CD4-positive, alpha-beta T cell treated with Interleukin-17A for 4 hours (primary cell): ENCODE measurements at regions not wholly inside any gene's neighbourhood (a gene's known extent, or its start where the extent isn't known, plus 50 kb on each side); places are given as distances from the start of the nearest gene placed in this dataset.
"Not testable (repeated sequence)": the region's sequence is repeated elsewhere in the genome, so short reads cannot be mapped to it uniquely, and the experiment has no call there.

Experiments used
- DNase-seq: peaks from one replicate; pipeline ENCODE4 v3.0.0-alpha.2; 2020; ENCODE audit warnings: mixed read lengths

- no peak for DNase-seq
Measured at GRCh38 chr20:17872959-17873358, 95.6 kb downstream of the SNX5 start.

GRCh38 chr20:17872434-17872833, 96.2 kb downstream of the SNX5 start:
- no peak for DNase-seq

GRCh38 chr20:17871886-17872285, 96.7 kb downstream of the SNX5 start:
- DNase-seq = no peak

- no peak for DNase-seq
Measured at GRCh38 chr20:17871181-17871580, 97.4 kb downstream of the SNX5 start.

GRCh38 chr20:17870086-17870740, 98.4 kb downstream of the SNX5 start:
- no peak for DNase-seq

GRCh38 chr20:17869295-17869994, 99.1 kb downstream of the SNX5 start:
- DNase-seq = no peak

GRCh38 chr20:17868700-17869231, 99.8 kb downstream of the SNX5 start:
- DNase-seq = no peak

GRCh38 chr20:17868151-17868550, 100.4 kb downstream of the SNX5 start:
- no peak for DNase-seq

- no peak for DNase-seq
Measured at GRCh38 chr20:17867131-17867925, 101.3 kb downstream of the SNX5 start.

GRCh38 chr20:17866234-17867001, 102.2 kb downstream of the SNX5 start:
- no peak for DNase-seq

- no peak for DNase-seq
Measured at GRCh38 chr20:17863577-17864292, 104.9 kb downstream of the SNX5 start.

GRCh38 chr20:17863209-17863576, 105.4 kb downstream of the SNX5 start:
- no peak for DNase-seq

GRCh38 chr20:17862171-17862570, 106.4 kb downstream of the SNX5 start:
- no peak for DNase-seq

GRCh38 chr20:17861620-17862019, 107.0 kb downstream of the SNX5 start:
- not testable (repeated sequence) for DNase-seq

GRCh38 chr20:17860301-17861197, 108.0 kb downstream of the SNX5 start:
- DNase-seq = no peak

GRCh38 chr20:17859616-17860232, 108.9 kb downstream of the SNX5 start:
- DNase-seq = peak; percentile 20

GRCh38 chr20:17859002-17859615, 109.5 kb downstream of the SNX5 start:
- DNase-seq = no peak

- DNase-seq = no peak
Measured at GRCh38 chr20:17858450-17859001, 110.1 kb downstream of the SNX5 start.

GRCh38 chr20:17857639-17858449, 110.8 kb downstream of the SNX5 start:
- DNase-seq = no peak
